GM19452 (cell line): ENCODE measurements at regions not wholly inside any gene's neighbourhood (a gene's known extent, or its start where the extent isn't known, plus 50 kb on each side); places are given as distances from the start of the nearest gene placed in this dataset.

Experiments used
- ATAC-seq: cut with Tn5 transposase; IDR thresholded peaks from one replicate; pipeline ENCODE4 v1.9.1; 2021; ENCODE audit not compliant: unreplicated experiment

DNA sequence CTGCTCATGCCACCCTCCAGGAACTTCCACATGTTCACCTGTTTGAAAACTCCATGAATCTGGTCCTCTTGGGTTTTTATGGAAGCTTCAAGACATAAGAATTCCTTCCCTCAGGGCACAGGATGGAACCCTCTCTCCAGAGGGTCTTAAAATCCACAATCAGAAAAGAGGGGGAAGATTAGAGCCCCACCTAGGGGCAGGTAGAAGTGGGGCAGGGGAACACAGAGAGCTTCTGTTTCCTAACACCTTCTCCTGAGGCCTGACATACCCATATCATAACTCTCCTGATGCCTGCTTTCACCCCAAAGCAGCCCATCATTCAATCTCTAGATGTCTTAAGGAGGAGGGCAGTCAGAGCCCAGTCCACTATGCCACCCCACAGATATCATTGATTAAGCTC, 1087.7 kb upstream of the ARRDC3 start:
- ATAC-seq, result no peak

DNA sequence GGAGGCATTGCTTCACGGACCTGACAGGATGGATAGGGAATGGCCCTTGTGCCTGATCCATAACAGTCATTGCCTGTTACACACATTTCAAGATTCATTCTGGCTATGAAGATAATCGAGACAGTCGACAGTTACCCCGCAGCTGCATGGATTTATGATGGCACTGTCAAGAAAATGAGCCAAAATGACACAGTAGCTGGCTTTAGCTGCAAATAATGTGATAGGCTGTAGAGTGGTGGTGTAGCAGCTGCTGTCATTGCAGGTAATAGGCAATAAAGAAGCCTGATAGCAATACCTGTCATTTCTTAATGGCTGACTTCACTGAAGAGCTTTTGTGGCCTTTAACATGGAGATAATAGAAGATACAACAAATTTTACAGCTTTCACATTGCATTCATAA, 1085.2 kb upstream of the ARRDC3 start:
- ATAC-seq, result no peak

DNA sequence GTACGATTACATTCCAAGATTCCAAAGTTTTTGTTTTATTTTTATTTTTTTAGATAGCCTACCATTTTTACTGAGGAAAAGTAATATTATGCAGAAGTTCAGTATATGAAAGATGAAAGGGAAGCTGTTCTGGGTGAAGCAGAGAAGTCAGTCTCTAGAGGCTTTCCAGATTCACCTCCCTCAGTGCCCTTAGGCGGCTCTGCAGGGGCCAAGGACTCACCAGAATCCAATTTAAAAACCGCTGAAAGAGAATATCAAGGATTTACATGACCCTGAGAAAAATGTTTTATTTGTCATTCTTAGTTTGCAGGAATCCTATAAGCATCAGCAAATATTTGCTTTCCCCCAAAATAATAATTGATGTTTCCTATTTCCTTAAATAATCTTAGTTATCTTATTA, 1084.6 kb upstream of the ARRDC3 start:
- ATAC-seq, result no peak

DNA sequence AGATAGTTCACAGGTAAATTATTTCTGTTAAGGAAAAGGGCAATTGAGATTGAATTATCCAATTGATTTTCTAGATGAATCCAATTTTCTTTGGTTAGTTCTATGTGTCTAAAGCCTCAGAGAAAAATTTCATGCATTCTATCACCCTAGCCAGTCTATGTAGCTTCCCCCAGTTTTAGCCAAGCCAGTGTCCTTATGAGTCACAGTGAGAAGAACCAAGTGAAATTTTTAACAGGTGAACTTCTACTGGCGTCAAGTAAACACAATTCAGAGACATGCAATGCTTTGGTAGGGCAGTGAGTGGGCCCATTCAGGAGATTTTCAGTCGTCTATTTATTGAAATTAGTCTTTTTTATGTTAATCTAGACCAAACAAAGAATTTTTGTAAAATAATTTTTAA, 1077.4 kb upstream of the ARRDC3 start:
- no peak for ATAC-seq

DNA sequence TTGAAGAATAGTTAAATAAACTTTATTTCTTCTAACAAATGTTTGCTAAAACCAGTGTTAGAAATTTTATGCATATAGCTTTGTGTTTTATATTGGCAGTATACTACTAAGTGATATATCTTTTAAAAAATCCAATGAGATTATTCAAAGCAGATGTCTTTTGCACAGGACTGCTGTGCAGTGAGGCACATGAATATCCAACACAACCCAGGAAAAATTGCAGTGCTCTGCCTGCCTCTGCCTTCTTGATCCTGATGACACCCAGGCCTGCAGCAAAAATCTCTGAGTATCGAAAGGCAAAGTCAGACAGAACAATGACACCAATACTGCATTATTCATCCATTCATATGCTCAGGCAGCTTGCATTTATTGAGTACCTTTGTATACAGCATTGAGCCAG, 1076.5 kb upstream of the ARRDC3 start:
- ATAC-seq, result no peak

DNA sequence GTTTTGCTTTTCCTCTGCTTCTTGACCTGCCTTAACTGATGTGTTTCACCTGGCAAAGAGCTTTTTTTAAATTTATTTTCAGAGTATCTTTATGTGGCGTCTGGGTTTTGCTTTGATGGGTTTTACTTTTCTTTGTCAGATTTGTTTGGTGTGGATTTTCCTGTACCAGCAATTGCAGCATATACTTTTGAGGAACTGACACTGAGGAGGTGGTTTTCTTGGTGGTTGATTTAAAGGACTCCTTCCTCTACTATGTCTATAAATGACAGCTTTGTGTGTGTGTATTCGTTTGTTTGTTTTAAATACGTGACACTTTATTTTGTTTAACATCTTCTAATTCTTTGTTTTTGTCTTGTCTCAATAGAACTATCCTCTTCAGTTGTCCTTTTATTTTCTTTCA, 1071.9 kb upstream of the ARRDC3 start:
- peak; percentile 94 for ATAC-seq

DNA sequence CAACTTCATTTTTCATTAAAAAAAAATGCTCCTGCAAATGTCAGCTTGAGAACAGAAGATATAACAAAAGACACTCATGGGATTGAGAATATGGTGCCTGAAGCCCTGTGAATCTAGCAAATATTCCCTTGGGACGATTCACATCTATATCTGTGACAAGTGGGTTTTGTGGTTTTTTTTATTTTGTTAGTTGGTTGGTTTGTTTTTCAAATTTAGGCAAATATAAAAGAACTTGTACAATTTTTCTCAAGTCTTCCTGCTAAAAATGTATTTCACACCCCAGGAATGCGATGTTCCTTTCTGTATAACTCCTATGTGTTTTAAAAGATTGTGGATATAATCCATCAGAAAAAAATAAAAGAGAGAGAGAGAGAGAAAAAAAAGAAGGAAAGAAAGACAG, 1061.8 kb upstream of the ARRDC3 start:
- no peak for ATAC-seq

DNA sequence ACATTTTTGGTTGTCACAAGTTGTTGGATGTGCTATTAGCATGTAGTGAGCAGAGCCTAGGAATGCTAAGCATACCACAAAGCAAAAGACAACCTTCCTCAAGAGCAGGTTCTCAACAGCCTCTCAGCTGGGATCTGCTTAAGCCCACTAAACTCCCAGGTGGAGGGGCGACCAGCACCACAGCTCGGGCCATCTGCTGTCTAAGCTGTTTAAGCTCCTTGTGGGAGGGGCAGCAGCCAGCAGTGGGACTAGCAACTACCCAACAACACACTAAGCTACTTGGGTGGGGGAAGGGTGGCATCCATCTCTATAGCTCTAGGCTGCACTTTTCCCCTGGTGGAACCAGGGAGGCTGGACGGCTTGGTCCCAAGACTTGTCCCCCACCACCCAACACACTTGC, 1052.7 kb upstream of the ARRDC3 start:
- no peak for ATAC-seq

DNA sequence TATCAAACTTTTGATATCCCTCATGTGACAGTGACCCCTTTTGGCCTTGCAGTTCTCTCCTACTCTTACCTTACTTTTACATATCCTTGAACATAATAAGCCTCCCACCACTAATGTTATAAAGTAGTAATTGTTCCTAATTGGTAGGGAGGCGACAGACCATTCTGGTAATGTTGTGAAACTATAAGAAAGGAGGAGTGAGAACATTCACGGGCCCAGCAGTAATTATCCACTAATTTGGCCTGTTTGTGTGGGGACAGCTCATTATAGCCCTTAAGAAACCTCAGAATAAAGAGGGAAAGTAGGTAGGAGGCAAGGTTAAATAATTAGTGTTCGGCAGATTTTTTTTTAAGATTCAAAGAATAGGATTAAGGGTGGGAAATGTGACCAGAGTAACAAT, 1046.5 kb upstream of the ARRDC3 start:
- no peak for ATAC-seq

DNA sequence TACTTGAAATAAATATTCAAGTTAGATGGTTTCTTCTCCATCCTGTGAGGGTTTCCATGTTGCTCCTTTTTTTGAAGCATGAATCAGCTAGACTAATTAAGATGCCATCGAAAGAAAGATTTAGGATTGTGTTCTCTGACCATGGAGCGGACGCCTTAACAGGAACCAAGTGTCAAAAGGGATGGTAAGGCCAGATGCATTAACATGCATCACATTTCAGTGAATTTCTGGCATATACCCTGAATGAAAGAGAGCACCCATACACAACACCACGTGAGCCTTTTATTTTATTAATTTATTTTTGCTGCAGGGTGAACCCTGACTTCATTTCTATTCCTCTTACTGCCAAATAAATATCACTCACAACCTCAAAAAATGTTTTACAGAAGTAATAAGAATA, 1045.3 kb upstream of the ARRDC3 start:
- ATAC-seq, result no peak

DNA sequence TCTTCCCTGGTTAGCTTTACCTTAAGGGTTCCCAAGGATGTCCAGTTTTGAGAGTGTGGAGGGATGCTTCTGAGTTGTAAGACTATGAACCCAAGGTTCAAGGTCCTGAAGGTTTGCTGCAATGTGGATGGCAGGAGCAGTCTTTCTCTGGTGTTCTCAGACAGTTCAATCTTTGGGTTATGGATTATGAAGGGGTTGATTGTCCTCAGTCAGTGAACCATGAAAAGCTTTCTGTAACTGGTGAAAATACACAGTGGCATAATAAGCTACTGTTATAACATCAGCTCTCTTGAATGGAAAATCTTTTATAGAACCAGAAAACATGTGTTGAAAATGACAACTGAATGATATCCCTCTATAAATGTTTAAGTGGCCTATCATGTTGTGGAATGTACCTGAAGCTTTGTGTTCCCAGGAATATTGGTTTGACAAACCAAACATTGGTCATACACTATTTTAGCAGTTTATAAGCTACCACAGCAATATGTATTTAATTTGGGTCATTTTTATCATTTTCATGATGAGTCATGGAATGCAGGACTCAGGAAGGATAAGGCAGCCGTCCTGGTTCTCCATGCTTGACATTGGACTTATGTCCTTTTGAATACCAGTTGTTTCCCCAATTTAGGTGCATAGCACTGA, 1041.8 kb upstream of the ARRDC3 start:
- no peak for ATAC-seq

DNA sequence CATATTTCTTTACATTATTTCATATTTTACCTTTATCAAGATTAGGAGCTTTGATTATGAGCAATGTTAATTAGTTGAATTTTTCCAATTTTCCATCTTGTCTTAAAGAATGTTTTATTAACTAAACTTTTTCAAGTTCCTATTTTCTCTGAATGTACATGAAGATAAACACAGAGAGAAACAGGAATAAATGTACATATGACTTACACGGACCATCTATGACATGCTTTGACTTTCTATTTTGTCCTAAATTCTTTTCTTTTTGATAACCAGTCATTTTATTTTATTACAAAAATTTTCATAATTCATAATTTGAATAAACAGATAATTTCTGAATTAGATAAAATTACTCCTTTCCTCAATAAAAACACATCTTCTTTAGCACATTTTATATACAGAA, 1038.8 kb upstream of the ARRDC3 start:
- ATAC-seq, result no peak

DNA sequence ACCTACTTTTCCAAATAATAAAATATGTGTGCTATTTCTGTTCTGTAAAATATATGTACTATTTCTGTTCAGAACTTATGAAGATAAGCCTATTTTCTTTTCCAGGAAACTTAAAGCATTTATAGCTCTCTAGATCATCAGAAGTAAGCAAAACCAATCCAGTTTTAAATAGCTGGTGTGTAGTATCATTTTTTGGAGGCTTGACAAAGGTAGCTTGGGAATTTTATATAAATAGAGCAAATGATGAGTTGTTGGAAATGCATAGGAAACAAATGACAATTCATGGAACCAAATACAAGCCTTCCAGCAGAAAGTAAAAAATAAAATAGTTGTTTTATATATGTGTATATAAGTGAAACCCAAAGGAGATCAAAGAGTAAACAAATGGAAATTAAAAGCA, 1038.1 kb upstream of the ARRDC3 start:
- ATAC-seq, result no peak

DNA sequence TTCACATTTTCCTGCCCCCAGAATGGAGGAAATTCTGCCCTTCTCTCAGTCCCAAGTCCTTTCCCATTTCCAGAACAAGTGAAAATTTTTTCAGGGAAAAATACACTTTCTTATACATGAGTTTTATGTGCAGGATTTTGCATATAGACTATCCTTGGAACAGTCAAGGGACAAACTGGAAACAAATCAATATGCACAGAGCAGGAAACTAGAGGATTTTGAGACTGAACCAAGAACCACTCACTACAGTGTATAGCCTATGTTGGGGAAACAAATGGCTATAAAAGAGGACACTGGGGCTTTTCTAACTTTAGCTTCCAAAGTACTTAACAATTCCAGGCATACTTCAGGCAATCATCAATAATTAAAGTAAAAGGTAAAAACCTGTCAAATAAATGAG, 1036.1 kb upstream of the ARRDC3 start:
- no peak for ATAC-seq

DNA sequence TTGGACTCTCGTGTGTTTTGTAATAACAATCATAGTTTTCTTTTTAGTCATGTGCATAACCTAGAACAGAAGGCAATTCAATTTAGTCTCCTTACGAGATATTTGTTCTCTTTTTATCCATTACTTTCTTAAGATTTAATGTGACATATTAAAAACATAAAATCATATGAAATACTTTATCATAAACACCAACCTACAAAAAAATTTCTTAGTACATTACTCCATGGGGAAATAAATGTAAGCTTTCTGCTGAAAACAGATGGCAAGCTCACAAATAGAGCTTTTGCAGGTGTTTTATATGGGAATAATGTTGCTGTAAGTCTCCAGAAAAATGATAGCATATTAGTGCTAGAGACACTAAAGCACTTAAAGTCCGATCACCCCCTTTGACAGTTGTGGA, 1035.2 kb upstream of the ARRDC3 start:
- ATAC-seq, result no peak

DNA sequence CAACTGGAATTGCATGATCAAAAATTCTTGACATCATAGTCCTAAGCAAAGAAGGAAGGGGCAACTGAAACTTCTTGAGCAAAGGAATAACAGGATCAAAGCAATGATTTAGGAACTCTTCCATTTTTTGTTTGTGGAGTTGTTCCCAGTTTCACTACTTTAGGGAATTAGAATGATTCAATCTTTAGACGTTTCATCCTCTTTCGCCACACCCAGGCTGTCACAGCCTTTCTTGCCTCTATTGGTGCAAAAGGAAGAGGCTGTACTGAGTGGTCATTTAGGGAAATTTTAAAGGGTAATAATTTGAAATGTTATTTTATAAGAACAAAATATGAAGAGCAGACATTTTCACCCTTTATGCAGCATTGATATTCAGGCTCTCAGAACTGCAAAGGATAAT, 1026.0 kb upstream of the ARRDC3 start:
- ATAC-seq, result no peak

DNA sequence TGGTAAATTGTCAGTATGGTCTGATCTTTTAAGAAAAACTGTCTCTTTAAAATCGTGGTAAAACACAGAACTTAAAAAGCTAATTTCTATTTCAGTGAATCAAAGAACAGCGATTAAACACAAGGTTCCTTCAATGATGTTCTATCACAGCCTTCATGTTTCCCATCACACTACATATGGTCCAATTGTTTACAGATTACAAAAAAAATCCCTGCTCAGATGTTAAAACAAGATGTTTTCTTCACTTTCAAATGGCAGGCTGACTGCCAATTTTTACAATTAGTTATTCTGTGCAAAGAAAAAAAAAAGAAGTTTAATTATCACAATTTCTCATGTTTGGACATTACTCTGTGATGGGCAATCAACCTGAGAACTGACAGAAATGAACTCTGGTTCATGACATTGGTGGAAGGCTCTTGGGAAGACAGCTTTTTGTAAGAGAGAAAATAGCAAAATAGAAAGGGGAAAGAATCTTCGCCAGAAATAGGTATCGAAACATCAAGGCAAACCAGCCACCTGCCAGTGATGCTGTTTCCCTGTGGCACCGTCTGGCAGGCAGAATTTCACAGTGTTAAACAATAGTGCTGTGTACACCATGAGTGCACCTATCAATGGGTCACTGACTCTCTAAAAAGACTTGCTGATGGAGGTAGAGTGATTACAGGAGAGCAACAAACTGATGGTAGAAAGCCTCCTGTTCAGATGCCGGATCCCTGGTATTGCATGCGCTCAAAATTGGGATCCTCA, 1020.0 kb upstream of the ARRDC3 start:
- no peak for ATAC-seq

DNA sequence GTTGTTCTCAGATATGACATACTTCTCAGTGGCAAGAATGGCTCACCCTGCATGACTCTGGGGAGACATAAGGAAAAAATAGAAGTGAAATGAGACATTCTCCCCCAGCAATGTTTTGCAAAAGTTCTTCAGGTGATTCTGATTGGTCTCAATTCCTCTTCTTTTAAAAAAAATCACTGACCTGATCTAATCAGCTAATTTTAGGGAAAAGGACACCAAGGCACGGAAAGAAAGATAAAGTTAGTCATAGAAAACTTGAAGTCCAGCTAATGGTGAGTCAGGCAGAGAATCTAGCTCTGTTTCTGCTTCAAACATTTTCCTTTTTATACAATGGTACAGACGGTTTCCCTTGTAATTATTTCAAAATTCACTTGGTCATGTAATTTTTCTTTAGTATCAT, 1018.9 kb upstream of the ARRDC3 start:
- ATAC-seq, result no peak

DNA sequence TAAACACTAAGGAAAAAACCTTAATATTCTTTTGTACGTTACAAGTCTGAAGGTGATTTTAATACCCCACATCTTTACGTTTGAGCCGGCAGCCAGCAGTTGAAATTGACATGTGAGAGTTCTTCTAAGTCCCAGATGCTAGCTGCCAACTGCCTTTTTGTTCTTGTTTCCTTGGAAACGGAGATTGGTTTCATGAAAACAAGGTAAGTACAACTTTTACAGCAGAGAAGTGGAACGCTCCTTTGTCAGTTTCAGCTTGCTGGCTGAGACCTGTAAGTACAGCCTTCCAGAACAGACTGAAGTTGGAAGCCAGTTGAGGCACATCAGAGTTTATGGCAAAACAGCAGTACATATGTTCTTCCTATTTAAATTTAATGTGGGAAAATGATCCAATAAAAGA, 1018.4 kb upstream of the ARRDC3 start:
- ATAC-seq, result no peak

DNA sequence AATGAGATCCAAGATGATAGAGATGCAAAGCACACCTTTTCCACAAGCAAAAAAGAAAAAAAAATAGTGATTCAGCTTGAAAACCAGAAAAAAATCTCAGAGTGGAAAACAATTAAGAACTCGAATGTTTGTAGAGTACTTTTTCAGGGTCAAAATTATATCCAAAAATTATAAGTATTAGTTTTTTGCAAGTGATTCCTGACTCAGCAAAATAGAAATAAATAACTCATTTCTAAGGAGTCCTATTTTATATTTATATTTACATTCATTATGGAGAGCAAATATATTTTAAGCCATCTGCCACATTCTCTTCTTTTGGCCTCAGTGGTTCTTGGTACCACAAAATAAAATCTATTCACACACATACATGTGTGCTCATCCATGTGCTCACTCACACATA, 1011.8 kb upstream of the ARRDC3 start:
- ATAC-seq, result no peak

DNA sequence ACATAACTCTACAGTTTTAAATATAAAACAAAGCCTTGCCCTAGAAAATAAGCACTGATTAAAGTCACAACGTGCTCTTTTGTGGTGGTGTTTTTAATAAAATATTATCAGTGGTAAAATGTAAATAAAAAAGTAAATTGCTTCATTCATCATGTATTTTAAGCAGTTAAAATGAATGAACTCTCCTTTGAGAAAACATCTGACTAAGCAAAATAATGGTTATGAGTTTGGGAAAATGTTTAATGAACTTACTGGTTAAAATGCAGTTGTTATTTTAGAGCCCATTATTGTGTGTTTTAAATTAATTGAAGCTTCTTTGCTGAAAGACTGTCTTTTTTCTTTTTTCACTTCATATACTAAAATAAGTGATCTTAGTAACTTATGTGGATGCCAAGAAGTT, 1007.5 kb upstream of the ARRDC3 start:
- no peak for ATAC-seq

DNA sequence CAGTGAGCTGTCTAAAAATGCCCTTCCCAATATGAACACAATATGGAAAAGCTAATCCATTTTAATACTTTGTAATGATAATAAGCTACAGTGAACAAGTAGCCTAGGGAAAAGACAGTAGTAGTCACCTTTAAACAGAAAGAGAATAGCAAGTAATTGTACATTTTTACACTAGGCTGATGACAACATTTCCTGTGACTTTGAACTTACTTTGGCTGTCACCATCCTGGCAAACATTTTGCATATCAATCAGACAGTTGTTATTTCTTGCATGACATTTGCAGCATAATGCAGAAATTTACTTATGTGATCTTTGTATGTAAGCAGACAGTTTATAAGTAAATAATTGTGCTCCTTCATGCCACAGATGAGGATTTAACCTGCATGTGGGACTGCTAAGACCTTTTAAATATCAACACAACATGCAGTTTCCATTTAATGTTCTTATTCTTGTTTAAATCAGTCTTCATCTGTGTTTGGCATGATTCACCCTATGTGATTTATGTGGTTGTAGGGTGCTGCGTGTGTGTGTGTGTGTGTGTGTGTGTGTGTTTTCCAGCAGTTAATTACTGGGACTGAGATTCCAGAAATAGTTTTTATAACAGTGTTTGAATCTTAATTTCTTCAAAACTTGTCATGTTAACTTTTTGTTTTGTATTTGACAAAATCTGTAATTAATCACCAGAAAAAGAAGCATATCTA, 997.1 kb upstream of the ARRDC3 start:
- no peak for ATAC-seq
